Astrocyte (in vitro differentiated cells and primary cell): ENCODE measurements at regions not wholly inside any gene's neighbourhood (a gene's known extent, or its start where the extent isn't known, plus 50 kb on each side); places are given as distances from the start of the nearest gene placed in this dataset.

ENCODE experiments used
- EZH2 ChIP-seq: IDR thresholded peaks from 2 replicates; pipeline ENCODE4 v1.6.1; 2012; ENCODE audit warnings: mild to moderate bottlenecking, low read length, inconsistent platforms; ENCODE audit not compliant: insufficient read depth
- TF ChIP-seq, protein P1 (sequence below): IDR thresholded peaks from 2 replicates; pipeline ENCODE4 v1.5.1; 2011; ENCODE audit warnings: low read depth, mild to moderate bottlenecking, inconsistent platforms, low read length, moderate library complexity; ENCODE audit not compliant: insufficient read depth

GRCh38 chr12:20282401-20282800, 85.9 kb upstream of the PDE3A start:
- TF ChIP-seq, protein P1, sequence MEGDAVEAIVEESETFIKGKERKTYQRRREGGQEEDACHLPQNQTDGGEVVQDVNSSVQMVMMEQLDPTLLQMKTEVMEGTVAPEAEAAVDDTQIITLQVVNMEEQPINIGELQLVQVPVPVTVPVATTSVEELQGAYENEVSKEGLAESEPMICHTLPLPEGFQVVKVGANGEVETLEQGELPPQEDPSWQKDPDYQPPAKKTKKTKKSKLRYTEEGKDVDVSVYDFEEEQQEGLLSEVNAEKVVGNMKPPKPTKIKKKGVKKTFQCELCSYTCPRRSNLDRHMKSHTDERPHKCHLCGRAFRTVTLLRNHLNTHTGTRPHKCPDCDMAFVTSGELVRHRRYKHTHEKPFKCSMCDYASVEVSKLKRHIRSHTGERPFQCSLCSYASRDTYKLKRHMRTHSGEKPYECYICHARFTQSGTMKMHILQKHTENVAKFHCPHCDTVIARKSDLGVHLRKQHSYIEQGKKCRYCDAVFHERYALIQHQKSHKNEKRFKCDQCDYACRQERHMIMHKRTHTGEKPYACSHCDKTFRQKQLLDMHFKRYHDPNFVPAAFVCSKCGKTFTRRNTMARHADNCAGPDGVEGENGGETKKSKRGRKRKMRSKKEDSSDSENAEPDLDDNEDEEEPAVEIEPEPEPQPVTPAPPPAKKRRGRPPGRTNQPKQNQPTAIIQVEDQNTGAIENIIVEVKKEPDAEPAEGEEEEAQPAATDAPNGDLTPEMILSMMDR: no peak
- no peak for TF ChIP-seq EZH2
